H1 (cell line): ENCODE measurements at regions not wholly inside any gene's neighbourhood (a gene's known extent, or its start where the extent isn't known, plus 50 kb on each side); places are given as distances from the start of the nearest gene placed in this dataset.

Source experiments
- CTCF ChIA-PET: fragments of 300-600 bp; sonication (Branson Sonifier 250); formaldehyde crosslinking; loops from one replicate; lab custom pipeline; 2021; ENCODE audit not compliant: partially characterized antibody; lab: Charles Lee
- POLR2A ChIA-PET: fragments of 300-600 bp; sonication (Branson Sonifier 250); formaldehyde crosslinking; loops from one replicate; lab custom pipeline; 2021; ENCODE audit warnings: inconsistent platforms; ENCODE audit not compliant: partially characterized antibody; lab: Charles Lee
- DNase-seq, 2 experiments: peaks; one replicate each; pipeline versions ENCODE4 v3.0.0 to v3.0.0-alpha.2; 2010 to 2022; ENCODE audit warnings: low spot score in 2 of 2, low read depth in 1 of 2, mixed read lengths in 1 of 2
- FAIRE-seq: peaks from 2 replicates; lab custom pipeline; 2011; peaks lifted over from hg19 to GRCh38; lab: Jason Lieb, UNC
- H2AFZ ChIP-seq: 2 replicates; pipeline ENCODE4 v1.8.1; 2012; ENCODE audit warnings: low read length, inconsistent platforms
- H2AK5ac ChIP-seq: 2 replicates; pipeline ENCODE4 v1.6.1; 2013; ENCODE audit warnings: low read depth, low read length
- H2BK120ac ChIP-seq: replicated peaks from 2 replicates; pipeline ENCODE3; 2013; ENCODE audit warnings: low read depth, low read length, inconsistent platforms
- H2BK12ac ChIP-seq: 2 replicates; pipeline ENCODE4 v1.6.1; 2013; ENCODE audit warnings: low read depth, low read length
- H2BK15ac ChIP-seq: 2 replicates; pipeline ENCODE4 v1.6.1; 2013; ENCODE audit warnings: low read length
- H2BK20ac ChIP-seq: 2 replicates; pipeline ENCODE4 v1.6.1; 2013; ENCODE audit warnings: low read length
- H2BK5ac ChIP-seq: 2 replicates; pipeline ENCODE4 v1.6.1; 2013; ENCODE audit warnings: low read depth, low read length
- H3K14ac ChIP-seq: 2 replicates; pipeline ENCODE4 v1.6.1; 2013; ENCODE audit warnings: inconsistent platforms; ENCODE audit not compliant: insufficient read length
- H3K18ac ChIP-seq: 2 replicates; pipeline ENCODE4 v1.6.1; 2013; ENCODE audit warnings: low read length; ENCODE audit errors: extremely low read depth
- H3K23ac ChIP-seq: 2 replicates; pipeline ENCODE4 v1.6.1; 2013; ENCODE audit warnings: inconsistent platforms; ENCODE audit not compliant: insufficient read length
- H3K23me2 ChIP-seq: 2 replicates; pipeline ENCODE4 v1.6.1; 2013; ENCODE audit warnings: low read depth, low read length
- H3K27ac ChIP-seq: 2 replicates; pipeline ENCODE4 v1.6.1; 2011; ENCODE audit warnings: low read depth, low read length, inconsistent platforms
- H3K27me3 ChIP-seq, 4 experiments: replicated peaks in 1 of 4; 1 replicate in 1 of 4; 2 replicates in 3 of 4; pipeline versions ENCODE4 v1.6.1 to v1.8.1; 2011 to 2013; ENCODE audit warnings: low read length in 3 of 4, mild to moderate bottlenecking in 3 of 4, inconsistent platforms in 2 of 4, mixed read lengths in 2 of 4, moderate library complexity in 1 of 4; ENCODE audit not compliant: control insufficient read depth in 3 of 4, insufficient read depth in 3 of 4; ENCODE audit errors: extremely low read depth in 1 of 4
- H3K36me3 ChIP-seq, 4 experiments: 2 replicates each; pipeline versions ENCODE4 v1.6.1 to v1.8.1; 2011 to 2013; ENCODE audit warnings: mild to moderate bottlenecking in 4 of 4, low read length in 3 of 4, moderate library complexity in 2 of 4, control low read depth in 1 of 4, inconsistent platforms in 1 of 4; ENCODE audit not compliant: insufficient read depth in 4 of 4, control insufficient read depth in 2 of 4
- H3K4ac ChIP-seq: replicated peaks from 2 replicates; pipeline ENCODE3; 2013; ENCODE audit warnings: low read length, low read depth, mixed read lengths, inconsistent platforms; ENCODE audit not compliant: insufficient read length
- H3K4me1 ChIP-seq, 4 experiments: replicated peaks in 1 of 4; 1 replicate in 1 of 4; 2 replicates in 3 of 4; pipeline versions ENCODE4 v1.6.1 to v1.8.1; 2011 to 2013; ENCODE audit warnings: low read length in 3 of 4, inconsistent platforms in 2 of 4, mixed read lengths in 1 of 4; ENCODE audit not compliant: insufficient read depth in 4 of 4, control insufficient read depth in 3 of 4
- H3K4me2 ChIP-seq, 2 experiments: 2 replicates each; pipeline versions ENCODE4 v1.6.1 to v1.8.1; 2011 to 2013; ENCODE audit warnings: low read depth in 2 of 2, low read length in 2 of 2, control low read depth in 1 of 2, inconsistent platforms in 1 of 2, mild to moderate bottlenecking in 1 of 2; ENCODE audit not compliant: insufficient read depth in 1 of 2
- H3K4me3 ChIP-seq, 4 experiments: fragments of 200-600, 300-600 bp in 1 of 4; sonication (generic), shearing (Covaris generic), sonication (Bioruptor Twin) in 1 of 4; 2 replicates each; pipeline versions ENCODE4 v1.5.1 to v1.8.1; 2011 to 2016; ENCODE audit warnings: low read length in 4 of 4, low read depth in 3 of 4, control low read depth in 2 of 4, inconsistent platforms in 2 of 4, mild to moderate bottlenecking in 2 of 4, mixed read lengths in 1 of 4, moderate library complexity in 1 of 4; ENCODE audit not compliant: insufficient read depth in 2 of 4; ENCODE audit errors: extremely low read depth in 1 of 4
- H3K56ac ChIP-seq: replicated peaks from 2 replicates; pipeline ENCODE3; 2013; ENCODE audit warnings: low read depth, mild to moderate bottlenecking, mixed read lengths, low read length, inconsistent platforms; ENCODE audit not compliant: insufficient read length
- H3K79me1 ChIP-seq: 2 replicates; pipeline ENCODE4 v1.6.1; 2013; ENCODE audit warnings: low read depth, low read length, control low read depth
- H3K79me2 ChIP-seq, 2 experiments: 2 replicates each; pipeline versions ENCODE4 v1.6.1 to v1.8.1; 2012 to 2013; ENCODE audit warnings: low read length in 2 of 2, mild to moderate bottlenecking in 2 of 2, inconsistent platforms in 1 of 2; ENCODE audit not compliant: insufficient read depth in 2 of 2, control insufficient read depth in 1 of 2
- H3K9ac ChIP-seq, 4 experiments: replicated peaks in 1 of 4; 1 replicate in 1 of 4; 2 replicates in 3 of 4; pipeline versions ENCODE4 v1.6.1 to v1.8.1; 2011 to 2013; ENCODE audit warnings: low read depth in 3 of 4, low read length in 3 of 4, control low read depth in 2 of 4, mild to moderate bottlenecking in 2 of 4, moderate library complexity in 2 of 4, inconsistent platforms in 1 of 4; ENCODE audit errors: extremely low read depth in 1 of 4
- H3K9me3 ChIP-seq, 2 experiments: 2 replicates each; pipeline versions ENCODE4 v1.6.1 to v1.8.1; 2012 to 2013; ENCODE audit warnings: mild to moderate bottlenecking in 2 of 2, moderate library complexity in 2 of 2, control low read depth in 1 of 2, inconsistent platforms in 1 of 2, low read depth in 1 of 2, low read length in 1 of 2, mixed read lengths in 1 of 2; ENCODE audit not compliant: insufficient read depth in 2 of 2
- H4K20me1 ChIP-seq, 2 experiments: replicated peaks in 1 of 2; 2 replicates each; pipeline versions ENCODE3 to v1.8.1; 2011 to 2013; ENCODE audit warnings: inconsistent platforms in 2 of 2, low read length in 2 of 2, mild to moderate bottlenecking in 1 of 2; ENCODE audit not compliant: insufficient read depth in 2 of 2, control insufficient read depth in 1 of 2
- H4K5ac ChIP-seq: 2 replicates; pipeline ENCODE4 v1.6.1; 2013; ENCODE audit warnings: low read length, low read depth, mixed read lengths, inconsistent platforms; ENCODE audit not compliant: insufficient read length
- H4K8ac ChIP-seq: 2 replicates; pipeline ENCODE4 v1.8.0; 2013; ENCODE audit warnings: mild to moderate bottlenecking, moderate library complexity, low read length, inconsistent platforms; ENCODE audit not compliant: insufficient read depth; ENCODE audit errors: extremely low read depth
- H4K91ac ChIP-seq: replicated peaks from 2 replicates; pipeline ENCODE3; 2013; ENCODE audit warnings: low read length, mixed read lengths, inconsistent platforms; ENCODE audit not compliant: insufficient read length
- TF ChIP-seq, protein P1 (sequence below): IDR thresholded peaks from 2 replicates; pipeline ENCODE4 v1.6.1; 2011; ENCODE audit warnings: low read length, improper control_type of control experiment

DNA sequence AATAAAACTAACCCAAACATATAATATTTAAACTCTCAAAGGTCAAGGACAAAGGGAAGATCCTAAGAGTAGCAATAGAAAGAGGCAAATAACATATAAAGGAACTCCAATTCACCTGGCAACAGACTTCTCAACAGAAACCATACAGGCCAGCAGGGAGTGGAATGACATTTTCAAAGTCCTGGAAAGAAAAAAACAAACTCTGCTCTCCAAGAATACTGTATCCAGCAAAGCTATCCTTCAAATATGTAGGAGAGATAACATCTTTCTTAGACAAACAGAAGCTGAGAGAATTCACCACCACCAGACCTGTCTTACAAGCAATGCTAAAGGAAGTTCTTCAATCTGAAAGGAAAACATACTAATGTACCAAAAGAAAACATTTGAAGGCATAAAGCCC lies 51.5 kb upstream of the TMEM158 start:
- Histone ChIP-seq H2BK5ac (no peak overlapping the region), H3K23ac (no peak overlapping the region), H3K4ac (no peak overlapping the region), H2AK5ac (no peak overlapping the region), H3K56ac (no peak overlapping the region), H3K4me3 (no peak overlapping the region), H3K36me3 (no peaks in the 10 kb centered on the region), H3K14ac (no peak overlapping the region), H4K8ac (no peak overlapping the region), H3K27ac (no peak overlapping the region), H3K79me1 (no peaks in the 10 kb centered on the region), H3K23me2 (no peaks in the 10 kb centered on the region), H2BK15ac (no peak overlapping the region), H2BK20ac (no peak overlapping the region), H2BK12ac (no peak overlapping the region), H3K9ac (no peak overlapping the region), H3K18ac (no peak overlapping the region), H4K91ac (no peak overlapping the region), H3K27me3 (peaks cover 0 to 4% (median 0%) of the 10 kb centered on the region in 4 experiments; a peak in 1 of 7 replicates), H3K9me3 (no peaks in the 10 kb centered on the region; a peak in 1 of 4 replicates), H3K4me1 (peaks cover 0 to 11% (median 3%) of the 10 kb centered on the region in 4 experiments; a peak in 5 of 7 replicates), H2AFZ (no peak overlapping the region), H4K5ac (no peak overlapping the region), H2BK120ac (no peak overlapping the region), H3K79me2 (no peaks in the 10 kb centered on the region), H4K20me1 (no peaks in the 10 kb centered on the region), H3K4me2 (no peak overlapping the region)
- DNase-seq (no peak), FAIRE-seq (no peak)
- ChIA-PET CTCF (no interaction called here), POLR2A (interaction anchor here (0.7 kb wide), 1 partner anchor 1095 kb away, joined by 3 read pairs; no protein-coding TSS in a partner anchor)
- TF ChIP-seq, protein P1, sequence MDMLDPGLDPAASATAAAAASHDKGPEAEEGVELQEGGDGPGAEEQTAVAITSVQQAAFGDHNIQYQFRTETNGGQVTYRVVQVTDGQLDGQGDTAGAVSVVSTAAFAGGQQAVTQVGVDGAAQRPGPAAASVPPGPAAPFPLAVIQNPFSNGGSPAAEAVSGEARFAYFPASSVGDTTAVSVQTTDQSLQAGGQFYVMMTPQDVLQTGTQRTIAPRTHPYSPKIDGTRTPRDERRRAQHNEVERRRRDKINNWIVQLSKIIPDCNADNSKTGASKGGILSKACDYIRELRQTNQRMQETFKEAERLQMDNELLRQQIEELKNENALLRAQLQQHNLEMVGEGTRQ, result no peak
